NB4 (cell line): ENCODE measurements at regions not wholly inside any gene's neighbourhood (a gene's known extent, or its start where the extent isn't known, plus 50 kb on each side); places are given as distances from the start of the nearest gene placed in this dataset.

ENCODE experiments used
- CTCF ChIP-seq: IDR thresholded peaks from one replicate; pipeline ENCODE4 v1.5.1; 2012; ENCODE audit warnings: low read depth, low read length
- POLR2A ChIP-seq: IDR thresholded peaks from 2 replicates; pipeline ENCODE4 v1.6.1; 2011; ENCODE audit warnings: mild to moderate bottlenecking; ENCODE audit not compliant: insufficient read length; ENCODE audit errors: extremely low read depth

DNA sequence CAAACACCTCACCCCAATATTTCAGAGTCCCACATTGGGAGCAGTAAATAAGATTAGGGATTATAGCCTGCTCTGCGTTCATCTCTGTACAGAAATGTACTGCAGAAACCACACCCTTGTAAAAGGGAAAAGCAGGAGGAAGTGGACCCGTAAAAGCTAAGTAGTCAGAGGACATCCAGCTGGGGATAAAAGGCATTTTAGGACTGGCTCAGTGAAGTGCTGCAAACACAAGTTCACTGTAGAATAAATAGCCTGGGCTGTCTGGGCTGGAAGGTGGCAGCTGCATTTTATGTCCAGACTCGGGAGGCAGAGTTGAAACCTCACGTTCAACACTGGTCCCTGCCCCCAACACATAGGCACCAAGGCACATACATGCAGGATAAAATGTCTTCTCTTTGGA, 178.7 kb upstream of the FAT1 start:
- no peak for TF ChIP-seq CTCF
- no peak for TF ChIP-seq POLR2A
